SU-DHL-6 (cell line): ENCODE measurements at regions not wholly inside any gene's neighbourhood (a gene's known extent, or its start where the extent isn't known, plus 50 kb on each side); places are given as distances from the start of the nearest gene placed in this dataset.

Experiments
- H2AFZ ChIP-seq: fragments of 200-600 bp; sonication (generic); 2 replicates; pipeline ENCODE4 v1.6.1; 2014; ENCODE audit warnings: low read depth, mild to moderate bottlenecking, moderate library complexity, mixed read lengths, antibody characterized with exemption, low read length; ENCODE audit not compliant: severe bottlenecking
- H3F3A ChIP-seq: fragments of 200-600 bp; shearing (Covaris generic); 2 replicates; pipeline ENCODE4 v1.6.0; 2016; ENCODE audit warnings: antibody characterized with exemption, mild to moderate bottlenecking; ENCODE audit not compliant: insufficient read depth
- H3K27ac ChIP-seq: fragments of 200-600 bp; sonication (generic); 2 replicates; pipeline ENCODE4 v1.5.1; 2016; ENCODE audit warnings: low read depth, mild to moderate bottlenecking, low read length, moderate library complexity, mixed read lengths
- H3K27me3 ChIP-seq: fragments of 200-600 bp; sonication (generic), shearing (Covaris generic); 2 replicates; pipeline ENCODE4 v1.6.0; 2014; ENCODE audit warnings: mild to moderate bottlenecking, low read length
- H3K36me3 ChIP-seq: fragments of 200-600 bp; sonication (generic); 2 replicates; pipeline ENCODE4 v1.6.1; 2014; ENCODE audit warnings: mild to moderate bottlenecking, low read length, mixed read lengths
- H3K4me2 ChIP-seq: fragments of 300-600, 200-600 bp; shearing (Covaris generic), sonication (generic); 2 replicates; pipeline ENCODE4 v1.6.0; 2014; ENCODE audit warnings: low read length, low read depth, mild to moderate bottlenecking; ENCODE audit not compliant: poor library complexity, severe bottlenecking
- H3K4me3 ChIP-seq: fragments of 200-600 bp; sonication (generic); 2 replicates; pipeline ENCODE4 v1.5.1; 2014; ENCODE audit warnings: antibody characterized with exemption, low read length, mild to moderate bottlenecking, mixed read lengths; ENCODE audit not compliant: insufficient read depth, poor library complexity, severe bottlenecking
- H3K79me2 ChIP-seq: fragments of 200-600 bp; sonication (generic); 2 replicates; pipeline ENCODE4 v1.6.1; 2014; ENCODE audit warnings: mild to moderate bottlenecking, low read length, moderate library complexity; ENCODE audit not compliant: insufficient read depth
- H3K9ac ChIP-seq: fragments of 200-600 bp; sonication (generic); 2 replicates; pipeline ENCODE4 v1.7.0; 2014; ENCODE audit warnings: mild to moderate bottlenecking, low read length
- H3K9me2 ChIP-seq: fragments of 200-600 bp; sonication (generic); replicated peaks from 2 replicates; pipeline ENCODE4 v1.6.1; 2014; ENCODE audit warnings: low read length; ENCODE audit not compliant: insufficient read depth
- H3K9me3 ChIP-seq: fragments of 200-600 bp; sonication (generic); 2 replicates; pipeline ENCODE4 v1.6.1; 2014; ENCODE audit warnings: low read length, mixed read lengths; ENCODE audit not compliant: insufficient read depth
- H4K20me1 ChIP-seq: fragments of 200-600 bp; sonication (generic); 2 replicates; pipeline ENCODE4 v1.6.1; 2014; ENCODE audit warnings: low read depth, mild to moderate bottlenecking, antibody characterized with exemption, low read length, moderate library complexity, mixed read lengths
- CTCF ChIP-seq: fragments of 200-600 bp; sonication (generic); IDR thresholded peaks from one replicate; pipeline ENCODE4 v1.5.1; 2017; ENCODE audit warnings: antibody characterized with exemption, mild to moderate bottlenecking, low read length, moderate library complexity; ENCODE audit not compliant: insufficient read depth, poor library complexity, severe bottlenecking
- EZH2phosphoT487 ChIP-seq: fragments of 200-600 bp; sonication (generic), shearing (Covaris generic); conservative IDR thresholded peaks from 2 replicates; pipeline ENCODE4 v1.6.1; 2018; ENCODE audit warnings: mild to moderate bottlenecking, antibody characterized with exemption, low read length, moderate library complexity, mixed read lengths

GRCh38 chrX:5180135-5180741 is 1048.4 kb downstream of the NLGN4X start:
- no peaks in the 10 kb centered on the region for H3K9me2 ChIP-seq
- H3K9me3 ChIP-seq: no peaks in the 10 kb centered on the region
- H3K4me3 ChIP-seq: no peak overlapping the region
- H3K36me3 ChIP-seq: no peaks in the 10 kb centered on the region
- H3F3A ChIP-seq: no peaks in the 10 kb centered on the region
- H3K9ac ChIP-seq: no peak overlapping the region
- H4K20me1 ChIP-seq: no peaks in the 10 kb centered on the region
- TF ChIP-seq EZH2phosphoT487: no peak
- no peak for TF ChIP-seq CTCF
- H3K4me2 ChIP-seq: no peak overlapping the region
- no peaks in the 10 kb centered on the region for H3K27me3 ChIP-seq
- H3K79me2 ChIP-seq: no peaks in the 10 kb centered on the region
- no peak overlapping the region for H2AFZ ChIP-seq
- H3K27ac ChIP-seq: no peak overlapping the region

GRCh38 chrX:5176766-5177165 is 1051.9 kb downstream of the NLGN4X start:
- H2AFZ ChIP-seq: no peak overlapping the region

GRCh38 chrX:5163663-5164062 is 1065.0 kb downstream of the NLGN4X start:
- Histone ChIP-seq H4K20me1 (no peaks in the 10 kb centered on the region), H3K4me3 (no peak overlapping the region), H3K27me3 (no peaks in the 10 kb centered on the region), H3K9me3 (no peaks in the 10 kb centered on the region), H2AFZ (no peak overlapping the region), H3K27ac (no peak overlapping the region), H3K4me2 (no peak overlapping the region), H3K79me2 (no peaks in the 10 kb centered on the region), H3K36me3 (no peaks in the 10 kb centered on the region), H3K9ac (no peak overlapping the region), H3F3A (no peaks in the 10 kb centered on the region), H3K9me2 (no peaks in the 10 kb centered on the region)
- TF ChIP-seq EZH2phosphoT487: no peak
- TF ChIP-seq CTCF: no peak

More at GRCh38 chrX:5176766-5177165, 1051.9 kb downstream of the NLGN4X start:
- no peaks in the 10 kb centered on the region for H3K27me3 ChIP-seq
- no peak for TF ChIP-seq CTCF
- TF ChIP-seq EZH2phosphoT487: no peak
- H3K4me2 ChIP-seq: no peak overlapping the region
- no peaks in the 10 kb centered on the region for H3K9me3 ChIP-seq
- no peaks in the 10 kb centered on the region for H4K20me1 ChIP-seq
- H3K9ac ChIP-seq: no peak overlapping the region
- no peaks in the 10 kb centered on the region for H3K79me2 ChIP-seq
- H3F3A ChIP-seq: no peaks in the 10 kb centered on the region
- no peak overlapping the region for H3K27ac ChIP-seq
- H3K36me3 ChIP-seq: no peaks in the 10 kb centered on the region
- no peak overlapping the region for H3K4me3 ChIP-seq
- H3K9me2 ChIP-seq: no peaks in the 10 kb centered on the region
